Karpas-422 (cell line): ENCODE measurements at regions not wholly inside any gene's neighbourhood (a gene's known extent, or its start where the extent isn't known, plus 50 kb on each side); places are given as distances from the start of the nearest gene placed in this dataset.
"Not testable (repeated sequence)": the region's sequence is repeated elsewhere in the genome, so short reads cannot be mapped to it uniquely, and the experiment has no call there.

ENCODE experiments used
- DNase-seq: peaks from one replicate; pipeline ENCODE4 v3.0.0-alpha.2; 2015
- H2AFZ ChIP-seq: fragments of 200-600 bp; sonication (generic); 2 replicates; pipeline ENCODE4 v1.6.1; 2014; ENCODE audit warnings: antibody characterized with exemption, low read length, mixed read lengths
- H3K27ac ChIP-seq: fragments of 200-600 bp; sonication (generic); 2 replicates; pipeline ENCODE4 v1.5.1; 2014; ENCODE audit warnings: mild to moderate bottlenecking, low read length, moderate library complexity
- H3K27me3 ChIP-seq: fragments of 200-600 bp; sonication (generic); 2 replicates; pipeline ENCODE4 v1.6.1; 2014; ENCODE audit warnings: low read length, mixed read lengths
- H3K36me3 ChIP-seq: fragments of 200-600 bp; sonication (generic); 2 replicates; pipeline ENCODE4 v1.6.1; 2014; ENCODE audit warnings: low read length, mixed read lengths; ENCODE audit not compliant: insufficient read depth
- H3K4me1 ChIP-seq: fragments of 200-600 bp; sonication (generic); 2 replicates; pipeline ENCODE4 v1.6.1; 2014; ENCODE audit warnings: mild to moderate bottlenecking, low read length, mixed read lengths
- H3K4me2 ChIP-seq: fragments of 200-600 bp; sonication (generic); 2 replicates; pipeline ENCODE4 v1.6.1; 2014; ENCODE audit warnings: low read length, low read depth, mild to moderate bottlenecking; ENCODE audit not compliant: poor library complexity, severe bottlenecking
- H3K4me3 ChIP-seq: fragments of 200-600 bp; sonication (generic); 2 replicates; pipeline ENCODE4 v1.5.1; 2014; ENCODE audit warnings: mild to moderate bottlenecking, antibody characterized with exemption, low read length, mixed read lengths
- H3K79me2 ChIP-seq: fragments of 200-600 bp; sonication (generic); 2 replicates; pipeline ENCODE4 v1.6.1; 2014; ENCODE audit warnings: mild to moderate bottlenecking, low read length, mixed read lengths
- H3K9ac ChIP-seq: fragments of 200-600 bp; sonication (generic); 2 replicates; pipeline ENCODE4 v1.6.0; 2014; ENCODE audit warnings: low read length
- H3K9me2 ChIP-seq: fragments of 200-600 bp; sonication (generic), shearing (Covaris generic); replicated peaks from 2 replicates; pipeline ENCODE4 v1.6.0; 2014; ENCODE audit warnings: mild to moderate bottlenecking, low read length, moderate library complexity; ENCODE audit not compliant: insufficient read depth
- H3K9me3 ChIP-seq: fragments of 300-700, 200-600 bp; sonication (generic); 2 replicates; pipeline ENCODE4 v1.6.1; 2014; ENCODE audit warnings: low read length, mixed read lengths
- H4K20me1 ChIP-seq: fragments of 200-600 bp; sonication (generic); 2 replicates; pipeline ENCODE4 v1.6.1; 2014; ENCODE audit warnings: mild to moderate bottlenecking, antibody characterized with exemption, low read length, low read depth; ENCODE audit not compliant: insufficient read depth

DNA sequence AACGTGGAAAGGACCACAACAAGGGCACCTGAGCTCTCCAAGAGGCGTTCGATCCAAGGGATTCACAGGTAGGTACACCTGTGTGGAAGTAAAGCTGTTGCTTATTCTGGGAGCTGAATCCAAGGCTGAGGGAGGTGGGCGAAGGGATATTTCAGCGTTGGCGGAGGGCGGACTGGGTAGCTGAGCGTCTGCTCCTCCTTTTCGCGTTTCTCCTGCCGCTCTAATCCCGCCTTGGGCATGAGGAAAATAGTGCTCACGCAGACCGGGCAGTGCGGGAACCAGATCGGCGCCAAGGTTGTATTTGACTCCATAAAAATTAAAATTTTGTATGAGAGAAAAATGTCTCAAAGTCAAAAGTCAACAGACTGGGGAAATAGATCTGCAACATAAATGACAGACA lies 3966.2 kb upstream of the OR11H1 start:
- not testable (repeated sequence) for H3K9me3 ChIP-seq, H3K27ac ChIP-seq, H3K79me2 ChIP-seq, H3K9ac ChIP-seq, H4K20me1 ChIP-seq, H3K4me2 ChIP-seq, H3K9me2 ChIP-seq, H3K27me3 ChIP-seq, H2AFZ ChIP-seq, H3K4me1 ChIP-seq, H3K4me3 ChIP-seq, DNase-seq, H3K36me3 ChIP-seq

DNA sequence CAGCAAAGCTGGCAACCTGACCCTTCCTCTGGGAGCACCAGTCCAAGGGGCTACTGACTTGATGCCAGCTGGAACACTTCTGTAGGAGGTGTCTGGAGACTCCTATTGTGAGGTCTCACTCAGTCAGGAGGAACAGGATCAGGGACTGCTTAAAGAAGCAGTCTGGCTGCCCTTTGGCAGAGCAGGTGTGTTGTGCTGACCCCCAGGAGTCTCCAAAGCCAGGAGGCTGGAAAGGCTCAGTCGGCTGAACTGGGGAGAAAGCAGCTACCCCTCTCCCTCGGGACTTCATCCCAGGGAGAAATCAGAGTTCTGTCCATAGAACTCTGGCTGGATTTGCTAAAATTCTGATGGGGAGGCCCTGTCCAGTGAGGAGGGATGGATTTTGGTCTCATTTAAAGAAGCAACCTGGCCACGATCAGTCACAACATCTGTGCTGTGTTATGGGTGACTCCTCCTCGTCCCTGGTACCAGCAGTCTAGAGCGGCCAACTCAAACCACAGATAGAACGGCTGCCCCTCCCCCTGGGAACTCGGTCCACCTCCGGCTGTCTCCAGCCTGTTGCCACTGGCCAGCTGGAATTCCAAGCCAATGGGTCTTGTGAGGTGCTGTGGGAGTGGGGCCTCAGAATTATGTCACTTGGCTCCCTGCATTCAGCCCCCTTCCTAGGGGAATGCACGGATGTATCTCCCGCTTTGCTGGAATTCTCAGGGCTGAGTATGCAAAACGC lies 3959.0 kb upstream of the OR11H1 start:
- H3K27me3 ChIP-seq, H4K20me1 ChIP-seq, H2AFZ ChIP-seq, H3K4me3 ChIP-seq, H3K9ac ChIP-seq, H3K9me2 ChIP-seq, H3K4me2 ChIP-seq, H3K4me1 ChIP-seq, H3K27ac ChIP-seq, DNase-seq, H3K79me2 ChIP-seq, H3K36me3 ChIP-seq: not testable (repeated sequence)
- peaks cover 38% of the 10 kb centered on the region for H3K9me3 ChIP-seq

DNA sequence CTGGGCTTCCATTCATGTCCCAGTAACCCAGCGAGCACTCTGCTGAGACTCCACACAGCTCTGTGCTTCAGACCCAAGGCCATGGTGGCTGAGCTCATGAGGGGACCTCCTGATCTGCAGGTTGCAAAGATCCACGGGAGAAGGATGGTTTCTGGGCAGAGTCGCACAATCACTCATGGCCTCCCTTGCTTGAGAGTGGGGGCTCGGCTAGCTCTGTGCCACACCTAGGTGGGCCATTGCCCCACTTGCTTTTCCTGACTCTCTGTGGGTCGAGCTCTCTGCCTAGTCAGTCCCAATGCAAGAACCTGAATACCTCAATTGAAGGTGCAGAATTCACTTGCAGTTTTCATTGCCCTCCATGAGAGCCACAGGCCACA lies 3958.4 kb upstream of the OR11H1 start:
- not testable (repeated sequence) for H3K27ac ChIP-seq, H3K9me2 ChIP-seq, H3K27me3 ChIP-seq, H3K79me2 ChIP-seq, H3K4me1 ChIP-seq, H3K4me2 ChIP-seq, H3K4me3 ChIP-seq, H3K36me3 ChIP-seq, H2AFZ ChIP-seq, H4K20me1 ChIP-seq, DNase-seq, H3K9ac ChIP-seq
- H3K9me3 ChIP-seq = peaks cover 44% of the 10 kb centered on the region

DNA sequence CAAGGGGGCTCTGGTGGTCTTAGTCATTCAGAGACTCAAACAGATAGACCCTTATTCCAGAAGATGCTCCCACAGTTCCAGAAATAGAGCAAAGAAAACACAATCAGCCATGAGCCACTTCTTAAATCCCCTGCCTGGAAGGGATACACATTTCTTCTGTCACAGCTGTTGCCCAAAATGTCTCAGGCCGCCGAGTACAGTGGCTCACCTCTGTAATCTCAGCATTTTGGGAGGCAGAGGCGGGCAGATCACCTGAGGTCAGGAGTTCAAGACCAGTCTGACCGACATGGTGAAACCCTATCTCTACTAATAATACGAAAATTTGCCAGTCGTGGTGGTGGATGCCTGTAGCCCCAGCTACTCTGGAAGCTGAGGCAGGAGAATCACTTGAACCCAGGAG lies 3954.8 kb upstream of the OR11H1 start:
- H3K4me3 ChIP-seq, H3K4me2 ChIP-seq, H3K4me1 ChIP-seq, H3K27me3 ChIP-seq, H4K20me1 ChIP-seq, H3K9me2 ChIP-seq, H3K79me2 ChIP-seq, H3K27ac ChIP-seq, H3K36me3 ChIP-seq, H2AFZ ChIP-seq, DNase-seq, H3K9ac ChIP-seq: not testable (repeated sequence)
- peaks cover 60% of the 10 kb centered on the region for H3K9me3 ChIP-seq

DNA sequence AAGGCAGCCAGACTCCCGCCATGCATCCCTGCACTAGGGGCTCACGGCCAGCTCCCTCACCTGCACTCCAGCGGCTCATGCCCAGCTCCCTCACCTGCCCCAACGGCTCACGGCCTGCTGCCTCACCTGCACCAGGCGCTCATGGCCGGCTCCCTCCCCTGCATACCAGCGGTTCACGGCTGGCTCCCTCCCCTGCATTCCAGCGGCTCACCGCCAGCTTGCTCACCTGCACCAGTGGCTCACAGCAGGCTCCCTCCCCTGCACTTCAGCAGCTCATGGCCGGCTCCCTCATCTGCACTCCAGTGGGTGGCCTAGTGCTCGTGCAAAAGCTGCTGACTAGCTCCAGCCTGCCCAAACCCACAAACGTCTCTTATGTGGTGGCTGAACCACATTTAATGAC lies 3953.8 kb upstream of the OR11H1 start:
- not testable (repeated sequence) for H3K79me2 ChIP-seq, H4K20me1 ChIP-seq, DNase-seq, H3K4me2 ChIP-seq, H2AFZ ChIP-seq, H3K4me1 ChIP-seq, H3K4me3 ChIP-seq, H3K36me3 ChIP-seq, H3K9me2 ChIP-seq, H3K27me3 ChIP-seq, H3K27ac ChIP-seq, H3K9ac ChIP-seq
- peaks cover 59% of the 10 kb centered on the region for H3K9me3 ChIP-seq

DNA sequence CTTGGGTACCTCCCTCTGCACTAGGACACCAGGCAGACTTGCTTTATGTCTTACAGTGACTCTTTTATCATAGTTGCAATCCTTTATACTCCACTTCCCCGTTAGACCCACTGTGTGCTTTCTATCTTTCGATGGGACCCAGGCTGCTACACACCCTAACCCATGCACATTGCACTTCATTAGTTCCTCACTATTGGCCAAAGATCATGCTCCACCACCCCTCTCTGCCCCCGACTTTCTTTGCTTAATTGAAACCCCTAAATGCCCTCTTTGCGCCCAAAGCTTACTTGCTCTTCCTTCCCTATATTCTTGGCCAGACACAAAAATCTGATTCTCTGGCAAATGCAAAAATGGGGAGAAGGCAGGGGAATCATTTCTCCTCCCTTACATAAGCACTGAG lies 3953.3 kb upstream of the OR11H1 start:
- peaks cover 56% of the 10 kb centered on the region for H3K9me3 ChIP-seq
- H4K20me1 ChIP-seq, H3K27me3 ChIP-seq, H3K4me3 ChIP-seq, H3K79me2 ChIP-seq, DNase-seq, H3K4me2 ChIP-seq, H3K36me3 ChIP-seq, H3K4me1 ChIP-seq, H3K9me2 ChIP-seq, H2AFZ ChIP-seq, H3K9ac ChIP-seq, H3K27ac ChIP-seq: not testable (repeated sequence)

DNA sequence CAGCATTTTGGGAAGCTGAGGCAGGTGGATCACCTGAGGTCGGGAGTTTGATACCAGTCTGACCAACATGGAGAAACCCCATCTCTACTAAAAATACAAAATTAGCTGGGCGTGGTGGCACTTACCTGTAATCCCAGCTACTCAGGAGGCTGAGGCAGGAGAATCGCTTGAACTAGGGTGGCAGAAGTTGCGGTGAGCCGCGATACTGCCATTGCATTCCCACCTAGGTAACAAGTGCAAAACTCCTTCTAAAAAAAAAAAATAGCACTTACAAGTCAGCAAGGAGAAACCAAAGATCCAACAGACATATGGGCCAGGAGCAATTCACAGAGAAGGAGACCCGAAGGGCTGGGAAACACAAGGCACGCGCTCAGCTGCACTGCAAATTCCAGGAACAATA lies 3951.3 kb upstream of the OR11H1 start:
- not testable (repeated sequence) for DNase-seq, H3K27me3 ChIP-seq, H3K9me2 ChIP-seq, H3K4me3 ChIP-seq, H3K4me2 ChIP-seq, H4K20me1 ChIP-seq, H2AFZ ChIP-seq, H3K9ac ChIP-seq, H3K36me3 ChIP-seq, H3K27ac ChIP-seq, H3K4me1 ChIP-seq, H3K79me2 ChIP-seq
- peaks cover 47% of the 10 kb centered on the region for H3K9me3 ChIP-seq

DNA sequence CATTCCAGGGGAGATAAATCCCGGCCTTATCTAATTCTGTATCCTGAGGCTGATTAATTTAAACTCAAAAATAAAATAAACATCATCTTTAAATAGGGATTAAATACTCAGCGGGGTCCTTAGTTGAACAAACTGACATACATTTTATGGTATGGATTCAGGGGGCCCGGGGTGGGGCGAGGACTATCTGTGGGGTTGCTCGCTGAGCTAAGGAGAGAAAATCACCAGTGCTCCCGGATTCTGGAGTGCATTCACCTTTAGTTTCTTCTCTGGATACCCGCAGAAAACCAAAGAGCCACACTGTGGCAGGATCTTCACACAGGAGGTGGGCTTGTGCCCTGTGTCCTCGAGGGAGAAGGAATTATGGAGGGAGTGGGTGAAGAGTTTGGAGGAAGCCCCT lies 3949.9 kb upstream of the OR11H1 start:
- not testable (repeated sequence) for H3K9me2 ChIP-seq, H3K36me3 ChIP-seq, H3K27me3 ChIP-seq, H3K9ac ChIP-seq, H3K4me1 ChIP-seq, H3K27ac ChIP-seq, H3K4me2 ChIP-seq, H4K20me1 ChIP-seq, H3K79me2 ChIP-seq, H3K4me3 ChIP-seq, H2AFZ ChIP-seq, DNase-seq
- H3K9me3 ChIP-seq = peaks cover 49% of the 10 kb centered on the region

DNA sequence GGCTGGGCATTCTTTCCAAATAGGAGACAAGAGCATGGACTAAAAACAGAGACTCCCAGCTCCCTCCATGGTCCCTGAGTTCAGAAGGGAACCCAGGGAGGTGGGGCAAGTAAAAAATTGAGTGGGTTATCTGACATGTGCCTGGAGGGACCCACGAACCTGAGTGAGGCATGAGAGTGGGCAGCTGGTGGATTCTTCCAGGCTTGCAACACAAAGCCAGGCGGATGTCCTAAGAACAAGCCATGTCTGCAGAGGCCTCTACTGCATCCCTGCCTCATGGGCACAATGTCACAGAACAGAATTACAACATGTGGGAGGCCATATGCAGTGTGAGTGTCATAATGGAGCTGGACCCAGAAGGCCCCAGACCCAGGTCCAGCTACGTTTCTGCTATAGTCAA lies 3949.4 kb upstream of the OR11H1 start:
- H4K20me1 ChIP-seq, DNase-seq, H3K4me2 ChIP-seq, H3K79me2 ChIP-seq, H3K36me3 ChIP-seq, H3K9ac ChIP-seq, H3K27me3 ChIP-seq, H3K27ac ChIP-seq, H2AFZ ChIP-seq, H3K4me1 ChIP-seq, H3K4me3 ChIP-seq, H3K9me2 ChIP-seq: not testable (repeated sequence)
- H3K9me3 ChIP-seq = peaks cover 45% of the 10 kb centered on the region
